T-helper 2 cell treated with Interferon-gamma antibody and Interleukin-4, amounts not matched to agents 5 μg/mL and 100 μg/mL, for 36 hours (primary cell): ENCODE measurements at regions not wholly inside any gene's neighbourhood (a gene's known extent, or its start where the extent isn't known, plus 50 kb on each side); places are given as distances from the start of the nearest gene placed in this dataset.
"Not testable (repeated sequence)": the region's sequence is repeated elsewhere in the genome, so short reads cannot be mapped to it uniquely, and the experiment has no call there.

Source experiments
- DNase-seq: peaks from one replicate; pipeline ENCODE4 v3.0.0; 2021; ENCODE audit warnings: low spot score
- H3K27ac Mint-ChIP-seq: one replicate; pipeline ENCODE4 v1.8.0; 2021; ENCODE audit warnings: mild to moderate bottlenecking, mixed read lengths
- H3K27me3 Mint-ChIP-seq: one replicate; pipeline ENCODE4 v1.8.0; 2021; ENCODE audit warnings: low read depth, mixed read lengths
- H3K36me3 Mint-ChIP-seq: one replicate; pipeline ENCODE4 v1.8.0; 2021; ENCODE audit warnings: low read depth, mixed read lengths
- H3K4me1 Mint-ChIP-seq: one replicate; pipeline ENCODE4 v1.8.0; 2021; ENCODE audit warnings: low read depth, mixed read lengths
- H3K4me3 Mint-ChIP-seq: one replicate; pipeline ENCODE4 v1.8.0; 2022; ENCODE audit warnings: mild to moderate bottlenecking, moderate library complexity, mixed read lengths
- H3K9me3 Mint-ChIP-seq: one replicate; pipeline ENCODE4 v1.8.0; 2021; ENCODE audit warnings: mixed read lengths

DNA sequence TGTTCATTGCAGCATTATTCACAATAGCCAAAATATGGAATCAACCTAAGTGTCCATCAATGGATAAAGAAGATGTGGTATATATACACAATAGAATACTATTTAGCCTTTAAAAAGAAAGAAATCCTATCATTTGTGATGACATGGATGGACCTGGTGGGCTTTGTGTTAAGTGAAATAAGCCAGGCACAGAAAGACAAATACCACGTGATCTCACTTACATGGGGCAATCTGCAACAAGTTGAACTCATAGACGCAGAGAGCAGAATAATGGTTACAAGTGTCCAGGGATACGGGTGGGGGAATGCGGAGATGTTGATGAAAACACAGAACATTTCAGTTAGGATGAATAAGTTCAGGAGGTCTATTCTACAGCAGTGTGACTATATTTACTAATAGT lies 66.4 kb upstream of the ALDH1B1 start:
- peaks cover 5% of the 10 kb centered on the region for H3K27me3 Mint-ChIP-seq
- H3K9me3 Mint-ChIP-seq: no peaks in the 10 kb centered on the region
- H3K4me3 Mint-ChIP-seq: no peak overlapping the region
- no peaks in the 10 kb centered on the region for H3K36me3 Mint-ChIP-seq
- no peak for DNase-seq
- no peak overlapping the region for H3K27ac Mint-ChIP-seq
- no peaks in the 10 kb centered on the region for H3K4me1 Mint-ChIP-seq

DNA sequence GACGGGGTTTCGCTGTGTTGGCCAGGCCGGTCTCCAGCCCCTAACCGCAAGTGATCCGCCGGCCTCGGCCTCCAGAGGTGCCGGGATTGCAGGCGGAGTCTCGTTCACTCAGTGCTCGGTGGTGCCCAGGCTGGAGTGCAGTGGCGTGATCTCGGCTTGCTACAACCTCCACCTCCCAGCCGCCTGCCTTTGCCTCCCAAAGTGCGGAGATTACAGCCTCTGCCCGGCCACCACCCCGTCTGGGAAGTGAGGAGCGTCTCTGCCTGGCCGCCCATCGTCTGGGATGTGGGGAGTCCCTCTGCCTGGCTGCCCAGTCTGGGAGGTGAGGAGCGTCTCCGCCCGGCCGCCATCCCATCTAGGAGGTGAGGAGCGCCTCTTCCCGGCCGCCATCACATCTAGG lies 68.3 kb upstream of the ALDH1B1 start:
- not testable (repeated sequence) for H3K4me3 Mint-ChIP-seq, H3K36me3 Mint-ChIP-seq, H3K27me3 Mint-ChIP-seq, H3K4me1 Mint-ChIP-seq, H3K9me3 Mint-ChIP-seq, H3K27ac Mint-ChIP-seq, DNase-seq

DNA sequence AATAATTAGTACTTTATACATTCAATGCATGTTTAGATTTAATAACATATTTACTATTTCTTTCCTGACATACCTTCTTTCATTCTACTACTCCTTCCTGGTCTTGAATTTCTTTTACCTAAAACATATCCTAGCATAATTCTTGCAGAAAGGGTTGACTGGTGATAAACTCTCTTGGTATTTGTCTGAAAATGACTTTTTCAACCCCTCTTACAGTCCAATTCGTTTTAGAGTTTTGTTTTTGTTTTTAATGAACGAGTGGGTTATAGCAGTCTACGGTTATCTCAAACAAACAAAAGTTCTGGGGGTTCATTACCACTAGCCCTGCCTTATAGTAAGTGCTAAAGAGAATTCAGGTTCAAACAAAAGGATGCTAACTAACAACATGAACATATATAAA lies 69.6 kb upstream of the ALDH1B1 start:
- no peak for DNase-seq
- Mint-ChIP-seq H3K4me1 (no peaks in the 10 kb centered on the region), H3K4me3 (no peak overlapping the region), H3K27ac (no peak overlapping the region), H3K27me3 (peaks cover 8% of the 10 kb centered on the region), H3K36me3 (no peaks in the 10 kb centered on the region), H3K9me3 (no peaks in the 10 kb centered on the region)

DNA sequence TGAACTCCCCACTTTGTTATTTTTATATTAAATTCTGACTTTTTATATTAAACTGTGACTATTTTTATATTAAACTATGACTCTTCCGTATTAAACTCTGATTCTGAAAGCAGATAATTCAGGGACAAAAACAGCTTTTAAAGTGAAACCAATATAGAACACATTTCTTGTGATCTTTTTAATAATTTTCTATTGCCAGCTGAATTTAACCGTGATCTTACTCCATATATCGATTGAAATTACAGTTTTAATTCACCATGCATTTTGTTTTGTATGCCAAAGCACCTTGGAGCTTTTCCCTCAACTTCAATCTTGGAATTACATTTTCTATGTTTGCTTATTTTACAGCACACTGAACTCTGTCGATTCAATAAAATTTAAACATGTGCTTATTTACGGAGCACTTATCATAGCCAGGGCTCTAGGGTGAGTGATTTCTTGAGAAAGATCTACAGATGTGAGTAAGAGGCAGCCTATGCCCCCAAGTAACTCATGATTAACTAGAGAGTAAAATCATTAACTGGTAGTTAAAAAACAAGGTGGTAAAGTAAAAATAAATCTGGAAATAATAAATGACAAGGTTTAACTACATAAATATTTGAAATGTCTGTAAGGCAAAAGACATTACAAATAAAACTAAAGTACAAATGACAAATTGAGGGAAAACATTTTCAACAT lies 72.9 kb upstream of the ALDH1B1 start:
- Mint-ChIP-seq H3K27ac (no peak overlapping the region), H3K36me3 (no peaks in the 10 kb centered on the region), H3K4me3 (no peak overlapping the region), H3K27me3 (peaks cover 8% of the 10 kb centered on the region), H3K4me1 (no peaks in the 10 kb centered on the region), H3K9me3 (no peaks in the 10 kb centered on the region)
- no peak for DNase-seq

DNA sequence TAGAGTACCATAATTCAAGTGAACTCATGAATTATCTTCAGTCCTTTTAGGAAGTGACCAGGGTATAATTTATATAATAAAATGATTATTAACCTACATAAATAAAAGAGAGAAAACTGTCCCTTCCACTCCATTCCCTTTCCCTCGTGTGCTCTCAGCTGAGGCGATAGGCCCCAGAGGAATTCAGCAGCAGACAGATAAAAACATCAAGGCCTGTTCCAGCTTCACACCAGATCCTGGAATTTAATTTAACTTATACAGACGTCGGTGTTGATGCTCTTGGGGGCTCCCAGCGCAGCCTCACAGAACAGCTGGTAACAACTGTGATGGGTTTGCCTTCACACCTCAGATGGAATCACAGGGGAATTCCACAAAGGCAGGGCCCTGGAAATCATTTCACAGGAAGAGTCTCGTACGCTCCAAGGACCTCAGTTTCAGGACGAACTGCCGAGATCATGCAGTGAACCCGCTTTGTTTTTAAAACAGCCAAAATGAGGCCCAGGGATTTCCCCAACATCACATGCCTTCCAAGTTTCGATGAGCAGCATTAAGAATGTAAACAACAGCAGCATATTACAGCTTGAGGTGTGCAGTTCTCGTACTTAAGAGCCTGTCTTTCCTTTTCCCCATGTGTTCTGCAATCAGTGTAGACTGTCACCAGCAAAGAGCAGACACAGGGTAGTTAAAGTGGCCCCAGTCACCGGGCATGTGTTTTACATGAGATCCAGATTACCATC lies 73.6 kb upstream of the ALDH1B1 start:
- no peaks in the 10 kb centered on the region for H3K9me3 Mint-ChIP-seq
- no peaks in the 10 kb centered on the region for H3K36me3 Mint-ChIP-seq
- DNase-seq: no peak
- peaks cover 8% of the 10 kb centered on the region for H3K27me3 Mint-ChIP-seq
- H3K27ac Mint-ChIP-seq: no peak overlapping the region
- no peak overlapping the region for H3K4me3 Mint-ChIP-seq
- no peaks in the 10 kb centered on the region for H3K4me1 Mint-ChIP-seq

- no peak overlapping the region for H3K27ac Mint-ChIP-seq
- H3K9me3 Mint-ChIP-seq: no peaks in the 10 kb centered on the region
- H3K36me3 Mint-ChIP-seq: no peaks in the 10 kb centered on the region
- H3K4me1 Mint-ChIP-seq: no peaks in the 10 kb centered on the region
- no peak for DNase-seq
- H3K27me3 Mint-ChIP-seq: peaks cover 4% of the 10 kb centered on the region
- H3K4me3 Mint-ChIP-seq: no peak overlapping the region
These were observed 76.2 kb upstream of the ALDH1B1 start for GRCh38 chr9:38316166-38316780.

DNA sequence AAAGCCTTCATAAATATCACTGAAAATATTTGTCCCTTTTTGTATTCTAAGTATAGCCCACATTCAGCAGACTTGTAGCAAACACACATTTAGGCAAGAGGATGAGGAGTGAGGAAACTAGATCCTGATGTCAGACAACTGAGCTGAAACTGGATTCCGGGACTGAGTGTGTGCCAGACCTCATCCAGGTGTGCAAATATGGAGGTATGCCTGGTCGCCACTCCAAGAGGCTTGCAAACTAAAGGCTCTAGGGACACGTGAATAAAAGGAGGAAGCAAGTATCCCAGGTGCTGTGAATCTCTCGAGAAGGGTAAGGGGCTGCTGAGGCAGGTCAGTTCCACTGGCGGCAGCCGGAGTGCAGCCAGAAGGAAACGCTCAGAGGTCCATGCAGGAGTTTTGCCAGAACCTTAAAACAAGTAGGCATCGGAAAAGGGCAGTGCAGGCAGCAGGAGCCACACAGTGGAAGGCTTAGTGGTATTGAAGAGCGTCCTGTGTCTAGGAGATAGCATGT lies 77.4 kb upstream of the ALDH1B1 start:
- Mint-ChIP-seq H3K4me3 (no peak overlapping the region), H3K9me3 (no peaks in the 10 kb centered on the region), H3K27ac (no peak overlapping the region), H3K27me3 (peaks cover 2% of the 10 kb centered on the region), H3K36me3 (no peaks in the 10 kb centered on the region), H3K4me1 (no peaks in the 10 kb centered on the region)
- DNase-seq: no peak

DNA sequence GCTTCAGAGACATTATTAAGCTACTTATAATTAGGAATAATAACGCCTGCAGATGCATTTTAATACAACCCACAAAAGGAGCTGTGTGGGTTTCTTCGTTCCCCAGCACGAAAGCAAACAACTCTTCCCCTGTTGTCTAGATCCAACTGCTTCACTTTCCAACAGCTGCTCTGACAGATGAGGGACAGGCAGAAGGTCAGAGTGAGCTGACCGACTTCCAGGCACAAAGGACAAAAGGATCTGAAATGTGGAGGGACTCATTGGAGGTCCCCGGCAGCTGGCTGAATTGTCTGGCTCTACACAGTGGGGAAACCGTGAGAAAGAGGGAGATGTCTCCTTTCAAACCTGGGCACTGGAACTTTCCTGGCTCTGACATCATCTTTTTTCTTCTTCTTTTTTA lies 79.1 kb upstream of the ALDH1B1 start:
- DNase-seq: no peak
- Mint-ChIP-seq H3K27ac (no peak overlapping the region), H3K4me3 (no peak overlapping the region)

DNA sequence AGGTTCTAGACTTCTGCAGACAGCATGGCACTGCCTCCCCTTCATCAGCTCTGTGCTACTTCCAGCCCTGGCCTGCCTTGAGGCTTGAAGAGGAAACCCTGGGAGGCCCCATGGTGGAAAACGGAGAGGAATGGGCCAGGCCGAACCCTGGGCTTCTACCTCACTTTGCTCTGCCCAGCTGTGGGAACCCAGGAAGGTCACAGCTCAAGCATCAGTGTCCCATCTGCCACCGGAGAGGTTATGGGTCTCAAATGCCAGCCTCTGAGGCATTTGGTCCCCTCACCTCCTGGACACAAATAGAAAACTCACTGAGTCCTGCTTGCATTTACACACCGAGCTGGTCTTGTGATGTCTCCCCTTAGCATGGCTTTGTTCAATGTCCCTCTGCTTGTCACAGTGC lies 80.1 kb upstream of the ALDH1B1 start:
- no peaks in the 10 kb centered on the region for H3K9me3 Mint-ChIP-seq
- no peak overlapping the region for H3K27ac Mint-ChIP-seq
- no peak overlapping the region for H3K4me3 Mint-ChIP-seq

More for the DNA sequence above, 79.1 kb upstream of the ALDH1B1 start:
- no peaks in the 10 kb centered on the region for H3K27me3 Mint-ChIP-seq
- H3K4me1 Mint-ChIP-seq: no peaks in the 10 kb centered on the region
- no peaks in the 10 kb centered on the region for H3K36me3 Mint-ChIP-seq
- H3K9me3 Mint-ChIP-seq: no peaks in the 10 kb centered on the region

DNA sequence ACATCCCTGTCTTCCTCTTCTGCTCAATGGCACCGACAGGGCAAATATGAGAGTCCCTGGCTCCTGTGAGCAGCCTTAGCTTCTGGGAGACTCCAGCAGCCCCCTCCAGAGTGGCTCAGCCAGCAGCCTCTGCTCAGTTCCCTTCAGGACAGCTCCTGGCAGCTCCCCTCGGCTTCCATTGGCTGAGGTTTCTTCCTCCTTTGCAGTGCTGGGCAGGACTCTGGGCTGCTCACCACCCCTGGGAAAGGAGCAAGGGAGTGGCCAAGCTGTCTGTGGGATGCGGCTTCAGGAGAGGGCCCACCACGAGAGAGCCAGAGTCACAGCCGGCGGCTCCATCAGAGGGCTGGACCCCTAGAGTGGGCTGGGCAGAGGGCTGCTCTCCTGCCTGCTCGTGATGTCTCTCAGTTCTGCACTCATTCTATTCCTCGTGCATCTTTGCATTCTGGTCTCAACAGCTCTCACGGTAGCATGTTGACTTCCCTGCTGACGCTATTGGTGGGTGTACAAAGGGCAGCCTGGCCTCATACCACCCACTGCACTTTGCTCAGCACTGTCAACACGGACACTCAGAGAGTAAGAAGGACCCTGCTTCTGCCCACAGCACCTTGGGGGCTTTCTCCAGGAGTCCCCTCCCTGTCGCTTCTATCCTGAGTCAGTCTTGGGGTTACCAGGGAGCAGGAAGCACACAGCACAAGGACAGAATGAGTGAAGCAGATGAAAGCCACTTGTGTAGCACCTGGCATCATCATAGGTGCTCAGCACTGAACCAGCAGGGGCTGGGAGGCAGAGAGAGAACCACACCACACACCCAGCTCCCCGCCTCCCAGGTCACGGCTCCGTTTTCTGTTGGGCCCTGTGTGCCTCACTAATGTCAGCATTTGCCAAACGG lies 80.9 kb upstream of the ALDH1B1 start:
- no peaks in the 10 kb centered on the region for H3K27me3 Mint-ChIP-seq
- H3K27ac Mint-ChIP-seq: no peak overlapping the region
- H3K4me3 Mint-ChIP-seq: no peak overlapping the region
- H3K36me3 Mint-ChIP-seq: no peaks in the 10 kb centered on the region
- no peaks in the 10 kb centered on the region for H3K9me3 Mint-ChIP-seq
- no peak for DNase-seq
- H3K4me1 Mint-ChIP-seq: no peaks in the 10 kb centered on the region

More for the DNA sequence above, 80.1 kb upstream of the ALDH1B1 start:
- Mint-ChIP-seq H3K27me3 (no peaks in the 10 kb centered on the region), H3K4me1 (no peaks in the 10 kb centered on the region), H3K36me3 (no peaks in the 10 kb centered on the region)
- DNase-seq: no peak

- no peak overlapping the region for H3K27ac Mint-ChIP-seq
- H3K9me3 Mint-ChIP-seq: no peaks in the 10 kb centered on the region
- H3K27me3 Mint-ChIP-seq: no peaks in the 10 kb centered on the region
- no peaks in the 10 kb centered on the region for H3K36me3 Mint-ChIP-seq
- H3K4me3 Mint-ChIP-seq: no peak overlapping the region
- DNase-seq: no peak
- H3K4me1 Mint-ChIP-seq: no peaks in the 10 kb centered on the region
These were observed 82.9 kb upstream of the ALDH1B1 start for GRCh38 chr9:38309324-38310195.

DNA sequence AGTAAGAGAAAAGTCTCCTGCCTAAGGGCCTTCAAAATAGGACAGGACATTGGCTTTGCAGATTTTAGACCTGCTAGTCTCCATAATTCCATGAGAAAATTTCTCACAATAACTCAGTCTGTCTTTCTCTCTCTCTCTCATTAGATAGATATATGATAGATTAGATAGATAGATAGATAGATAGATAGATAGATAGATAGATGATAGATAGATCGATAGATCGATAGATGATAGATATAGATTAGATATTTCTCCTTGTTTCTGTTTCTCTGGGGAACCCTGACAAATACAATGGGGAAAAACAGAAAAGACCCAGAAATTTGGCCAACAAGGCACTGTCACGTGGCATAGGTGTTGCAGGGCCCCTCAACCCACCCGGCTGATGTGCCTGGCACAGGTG lies 84.4 kb upstream of the ALDH1B1 start:
- no peaks in the 10 kb centered on the region for H3K4me1 Mint-ChIP-seq
- H3K9me3 Mint-ChIP-seq: no peaks in the 10 kb centered on the region
- no peaks in the 10 kb centered on the region for H3K27me3 Mint-ChIP-seq
- no peaks in the 10 kb centered on the region for H3K36me3 Mint-ChIP-seq
- no peak overlapping the region for H3K27ac Mint-ChIP-seq
- H3K4me3 Mint-ChIP-seq: no peak overlapping the region
- no peak for DNase-seq

- Mint-ChIP-seq H3K9me3 (no peaks in the 10 kb centered on the region), H3K4me3 (no peak overlapping the region), H3K36me3 (no peaks in the 10 kb centered on the region), H3K27me3 (no peaks in the 10 kb centered on the region), H3K27ac (no peak overlapping the region), H3K4me1 (no peaks in the 10 kb centered on the region)
- no peak for DNase-seq
These were observed 85.6 kb upstream of the ALDH1B1 start for GRCh38 chr9:38306899-38307298.
